Fibroblast of skin of scalp (primary cell): ENCODE measurements at regions not wholly inside any gene's neighbourhood (a gene's known extent, or its start where the extent isn't known, plus 50 kb on each side); places are given as distances from the start of the nearest gene placed in this dataset.
A peak's percentile ranks its signal among the peaks of the same experiment; 100 is the strongest.

Source experiments
- DNase-seq: peaks from one replicate; pipeline ENCODE4 v3.0.0-alpha.2; 2013

- DNase-seq: no peak
Observed at GRCh38 chrX:115494161-115494560, 66.8 kb upstream of the PLS3 start.

- DNase-seq: peak; percentile 3
Observed at GRCh38 chrX:115499112-115499805, 61.7 kb upstream of the PLS3 start.

- DNase-seq: no peak
Observed at GRCh38 chrX:115503099-115503498, 57.9 kb upstream of the PLS3 start.

GRCh38 chrX:115504167-115504566 is 56.8 kb upstream of the PLS3 start:
- DNase-seq: no peak
